NCI-H2107 treated with DMSO at 0.1 percent for 48 hours (cell line): ENCODE measurements at regions not wholly inside any gene's neighbourhood (a gene's known extent, or its start where the extent isn't known, plus 50 kb on each side); places are given as distances from the start of the nearest gene placed in this dataset.
"Not testable (repeated sequence)": the region's sequence is repeated elsewhere in the genome, so short reads cannot be mapped to it uniquely, and the experiment has no call there.

Source experiments
- DNase-seq: peaks from one replicate; lab custom pipeline; 2025; ENCODE audit not compliant: unreplicated experiment; lab: John Stamatoyannopoulos, UW

DNA sequence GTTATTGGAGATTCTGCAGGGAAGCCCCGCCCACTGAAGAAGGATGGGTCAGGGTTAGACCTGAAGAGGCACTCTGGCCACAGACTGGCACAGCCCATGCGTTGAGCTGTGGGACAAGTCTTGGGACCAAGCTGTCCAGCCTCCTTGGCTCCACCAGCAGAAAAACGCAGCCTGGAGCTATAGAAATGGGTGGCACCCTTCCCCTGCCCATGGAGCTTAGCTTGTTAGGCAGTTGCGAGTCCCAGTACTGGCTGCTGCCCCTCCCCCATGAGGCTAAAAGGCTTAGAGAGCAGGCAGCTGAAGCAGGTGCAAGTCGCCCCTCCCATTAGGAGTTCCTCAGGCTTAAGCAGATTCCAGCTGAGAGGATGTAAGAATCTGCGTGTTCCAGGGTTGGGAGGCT lies 1124.0 kb upstream of the TMEM132C start:
- peak; percentile 1 for DNase-seq

DNA sequence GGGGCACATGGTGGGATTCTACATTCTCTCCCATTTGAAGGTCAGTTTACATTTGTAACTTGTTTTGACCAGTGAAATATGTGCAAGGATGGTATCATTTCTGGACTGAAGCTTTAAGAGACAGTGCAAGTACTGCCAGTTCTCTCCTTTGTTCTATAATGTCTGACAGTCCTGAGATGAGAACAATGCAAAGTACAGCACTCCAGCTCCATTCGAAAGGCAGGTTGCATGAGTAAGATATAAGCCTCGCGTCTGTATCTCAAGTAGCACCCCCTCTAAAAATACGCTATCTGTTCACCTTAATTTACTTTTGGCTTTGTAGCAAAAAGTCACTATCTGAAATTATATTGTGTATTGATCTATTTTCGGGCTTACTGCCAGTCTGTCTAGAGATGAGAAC lies 1122.2 kb upstream of the TMEM132C start:
- DNase-seq = no peak

DNA sequence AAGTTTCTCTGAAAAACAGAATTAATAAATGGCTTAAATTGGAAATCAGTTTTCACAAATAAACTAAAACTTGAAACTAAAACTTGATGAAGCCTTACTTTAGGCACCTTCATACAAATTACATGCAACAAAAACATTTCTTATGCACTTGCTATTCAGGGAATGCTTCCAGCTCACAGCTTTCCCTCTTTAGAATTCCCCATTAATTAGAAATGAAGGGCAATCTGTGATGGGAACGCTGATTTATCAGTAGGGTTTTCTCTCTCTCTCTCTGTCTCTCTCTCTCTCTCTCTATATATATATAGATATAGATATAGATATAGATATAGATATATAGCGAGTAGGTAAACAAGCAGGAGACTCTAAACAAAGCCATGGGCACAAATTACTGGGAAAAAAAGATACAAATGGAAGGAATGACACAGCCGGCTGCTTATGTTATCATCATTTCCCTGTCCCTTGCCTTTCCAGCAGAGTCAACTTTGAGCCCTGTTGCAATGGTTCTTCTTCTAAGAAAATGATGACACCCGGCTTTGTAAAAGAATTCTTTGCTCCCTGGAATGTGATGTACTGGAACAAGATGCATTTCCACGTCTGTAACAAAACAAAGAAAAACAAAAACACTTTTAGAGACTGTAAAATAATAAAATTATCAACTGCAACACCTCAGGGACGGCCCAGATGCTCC lies 1121.6 kb upstream of the TMEM132C start:
- no peak for DNase-seq

GRCh38 chr12:127145929-127146789 lies 1120.8 kb upstream of the TMEM132C start:
- DNase-seq = no peak

DNA sequence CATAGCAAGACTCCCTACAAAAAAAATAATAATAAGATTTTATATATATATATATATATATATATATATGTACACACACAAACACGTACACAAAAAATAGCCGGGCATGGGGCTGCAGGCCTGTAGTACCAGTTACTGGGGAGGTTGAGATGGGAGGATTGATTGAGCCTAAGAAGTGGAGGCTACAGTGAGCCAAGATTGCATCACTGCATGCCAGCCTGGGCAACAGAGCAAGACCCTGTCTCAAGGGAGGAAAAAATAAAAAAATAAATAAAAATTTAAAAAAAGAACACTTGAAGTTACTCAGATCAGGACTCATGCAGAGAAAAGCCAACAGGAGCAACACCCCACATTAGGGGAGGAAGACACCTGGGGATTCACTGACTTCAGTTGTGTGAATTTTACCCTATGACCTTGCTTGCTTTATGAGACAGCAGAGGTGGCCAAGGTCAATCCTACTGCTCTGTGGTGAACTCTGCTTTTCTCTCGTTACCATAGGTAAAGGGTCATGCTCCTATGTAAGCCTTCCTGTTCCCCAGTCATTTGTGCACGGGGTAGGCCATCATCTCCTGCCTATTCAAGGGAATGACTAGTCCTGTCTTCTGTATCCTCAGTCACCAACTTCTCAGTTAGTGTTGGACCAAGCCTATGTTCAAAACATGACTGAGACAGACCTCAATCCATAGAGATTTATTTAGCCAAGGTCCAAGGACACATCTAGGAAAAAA lies 1119.8 kb upstream of the TMEM132C start:
- no peak for DNase-seq

GRCh38 chr12:127147724-127148123 lies 1119.2 kb upstream of the TMEM132C start:
- no peak for DNase-seq

- no peak for DNase-seq
These were observed 1118.7 kb upstream of the TMEM132C start for GRCh38 chr12:127148318-127148717.

DNA sequence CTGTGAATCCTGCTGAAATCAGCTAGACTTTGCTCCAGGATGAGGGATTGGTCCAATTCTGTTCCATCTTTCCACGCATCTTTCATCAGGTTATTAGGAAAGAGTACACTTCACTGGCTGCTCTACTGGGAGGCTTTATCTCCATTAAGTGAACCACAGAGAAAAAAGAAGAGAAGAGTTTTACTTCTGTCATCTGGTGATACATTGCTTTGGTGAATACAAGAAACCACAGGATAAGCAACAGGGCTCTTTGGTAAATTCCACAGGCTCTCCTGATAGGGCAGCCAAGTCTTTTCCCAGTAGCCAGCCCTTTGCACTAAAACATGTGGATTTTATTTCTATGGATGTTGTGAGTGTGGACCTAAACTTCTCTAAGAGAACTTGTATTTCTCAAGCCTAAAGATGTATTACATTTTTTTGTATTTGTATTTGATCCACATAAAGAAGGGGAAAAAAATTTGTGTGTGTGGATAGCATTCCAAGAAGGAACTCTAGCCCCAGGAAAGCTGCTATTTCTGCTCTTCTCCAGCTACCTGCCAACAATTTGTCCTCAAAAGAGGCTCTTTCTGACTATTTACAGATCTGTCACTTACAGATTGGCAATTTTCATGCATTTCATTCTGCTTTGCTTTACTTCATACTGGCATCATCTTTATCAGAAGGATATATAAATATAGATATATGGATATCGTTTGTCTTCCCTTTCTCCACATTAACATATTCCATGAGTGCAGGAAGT lies 1117.6 kb upstream of the TMEM132C start:
- DNase-seq = no peak

DNA sequence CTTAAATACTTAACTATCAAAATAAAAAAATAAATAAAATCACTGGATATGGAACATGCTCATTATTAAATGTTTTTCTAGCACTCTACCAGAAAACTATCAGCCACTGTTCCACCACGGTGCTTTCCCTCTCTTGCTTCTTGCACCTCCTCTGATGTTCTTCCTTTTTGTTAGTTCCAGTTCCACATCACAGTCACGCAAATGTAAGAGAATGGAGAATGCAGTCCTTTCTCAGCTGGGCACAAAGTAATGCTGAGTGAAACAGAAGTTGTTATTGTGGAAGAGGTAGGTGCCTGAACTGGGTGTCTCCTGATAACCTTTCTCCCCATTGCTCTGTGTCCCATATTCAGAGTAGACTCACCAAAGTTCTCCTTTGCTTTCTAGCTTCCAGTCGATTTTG lies 1116.9 kb upstream of the TMEM132C start:
- no peak for DNase-seq

GRCh38 chr12:127150479-127150878 lies 1116.5 kb upstream of the TMEM132C start:
- no peak for DNase-seq

DNA sequence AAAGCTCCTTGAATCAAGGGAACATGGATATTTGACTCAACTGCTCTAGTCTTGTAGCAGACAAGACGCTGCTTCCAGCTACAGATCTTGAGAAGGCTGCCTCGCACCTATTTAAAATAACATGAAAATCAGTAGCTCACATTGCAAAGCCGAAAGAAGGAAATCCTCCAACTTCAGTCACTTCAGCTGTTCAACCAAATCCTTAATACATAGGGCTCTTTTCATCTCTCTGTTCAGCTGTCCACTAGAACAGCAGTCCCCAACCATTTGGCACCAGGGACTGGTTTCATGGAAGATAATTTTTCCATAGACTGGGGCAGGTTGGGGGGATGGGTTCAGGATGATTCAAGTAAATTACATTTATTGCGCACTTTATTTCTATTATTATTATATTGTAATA lies 1116.0 kb upstream of the TMEM132C start:
- no peak for DNase-seq

- DNase-seq = no peak
These were observed 1113.0 kb upstream of the TMEM132C start for GRCh38 chr12:127153996-127154395.

GRCh38 chr12:127154830-127155229 lies 1112.1 kb upstream of the TMEM132C start:
- not testable (repeated sequence) for DNase-seq

- not testable (repeated sequence) for DNase-seq
These were observed 1110.9 kb upstream of the TMEM132C start for GRCh38 chr12:127155935-127156619.

GRCh38 chr12:127157501-127158366 lies 1109.2 kb upstream of the TMEM132C start:
- DNase-seq = not testable (repeated sequence)

GRCh38 chr12:127158385-127159061 lies 1108.4 kb upstream of the TMEM132C start:
- DNase-seq = no peak

GRCh38 chr12:127161466-127161865 lies 1105.5 kb upstream of the TMEM132C start:
- no peak for DNase-seq

GRCh38 chr12:127162307-127162706 lies 1104.7 kb upstream of the TMEM132C start:
- no peak for DNase-seq

GRCh38 chr12:127162902-127163301 lies 1104.1 kb upstream of the TMEM132C start:
- DNase-seq = no peak
